Myocyte (in vitro differentiated cells): ENCODE measurements at regions not wholly inside any gene's neighbourhood (a gene's known extent, or its start where the extent isn't known, plus 50 kb on each side); places are given as distances from the start of the nearest gene placed in this dataset.

Source experiments
- DNase-seq: peaks from one replicate; pipeline ENCODE4 v3.0.0-alpha.2; 2012; ENCODE audit warnings: low read depth

GRCh38 chrX:39859991-39860861, 237.5 kb downstream of the BCOR start:
- peak; percentile 88 for DNase-seq

- DNase-seq = no peak
These were observed 234.8 kb downstream of the BCOR start for GRCh38 chrX:39862963-39863362.

- DNase-seq = no peak
These were observed 231.5 kb downstream of the BCOR start for GRCh38 chrX:39866229-39866628.

- peak; percentile 58 for DNase-seq
These were observed 227.7 kb downstream of the BCOR start for GRCh38 chrX:39869846-39870601.

GRCh38 chrX:39871648-39872047, 226.1 kb downstream of the BCOR start:
- no peak for DNase-seq

- no peak for DNase-seq
These were observed 224.6 kb downstream of the BCOR start for GRCh38 chrX:39873117-39873516.

GRCh38 chrX:39874202-39874816, 223.4 kb downstream of the BCOR start:
- no peak for DNase-seq

- DNase-seq = no peak
These were observed 221.7 kb downstream of the BCOR start for GRCh38 chrX:39875834-39876628.

- DNase-seq = no peak
These were observed 219.9 kb downstream of the BCOR start for GRCh38 chrX:39877905-39878304.

GRCh38 chrX:39883666-39884065, 214.1 kb downstream of the BCOR start:
- no peak for DNase-seq

GRCh38 chrX:39886282-39886681, 211.5 kb downstream of the BCOR start:
- no peak for DNase-seq

- DNase-seq = no peak
These were observed 209.0 kb downstream of the BCOR start for GRCh38 chrX:39888730-39889129.

GRCh38 chrX:39889704-39890103, 208.1 kb downstream of the BCOR start:
- DNase-seq = no peak

GRCh38 chrX:39890807-39891206, 207.0 kb downstream of the BCOR start:
- DNase-seq = no peak

- no peak for DNase-seq
These were observed 206.0 kb downstream of the BCOR start for GRCh38 chrX:39891781-39892180.

GRCh38 chrX:39893417-39894338, 204.1 kb downstream of the BCOR start:
- no peak for DNase-seq

GRCh38 chrX:39894683-39895082, 203.1 kb downstream of the BCOR start:
- no peak for DNase-seq

- DNase-seq = peak; percentile 80
These were observed 202.3 kb downstream of the BCOR start for GRCh38 chrX:39895218-39896110.
